ENCODE measurements at regions not wholly inside any gene's neighbourhood (a gene's known extent, or its start where the extent isn't known, plus 50 kb on each side); places are given as distances from the start of the nearest gene placed in this dataset.

GRCh38 chr4:162356181-162356580 is 192.4 kb upstream of the FSTL5 start:
- Mint-ChIP-seq H3K27me3 (no peaks in the 10 kb centered on the region), H3K4me3 (no peak overlapping the region), H3K36me3 (ENCODE audit: low read depth) (no peaks in the 10 kb centered on the region), H3K4me1 (no peaks in the 10 kb centered on the region), H3K27ac (no peak overlapping the region)
- H3K9me3 ChIP-seq (ENCODE audit: control insufficient read depth, low read length, poor library complexity, severe bottlenecking): no peaks in the 10 kb centered on the region
- DNase-seq (no peak), ATAC-seq (no peak)

GRCh38 chr4:162352580-162353107 is 188.8 kb upstream of the FSTL5 start:
- H3K27ac Mint-ChIP-seq: no peak overlapping the region
- H3K4me3 Mint-ChIP-seq: no peak overlapping the region
- ATAC-seq: no peak
- no peak for DNase-seq
- H3K4me1 Mint-ChIP-seq: no peaks in the 10 kb centered on the region
- H3K9me3 ChIP-seq (ENCODE audit: control insufficient read depth, low read length, poor library complexity, severe bottlenecking): no peaks in the 10 kb centered on the region
- no peaks in the 10 kb centered on the region for H3K36me3 Mint-ChIP-seq (ENCODE audit: low read depth)
- no peaks in the 10 kb centered on the region for H3K27me3 Mint-ChIP-seq

GRCh38 chr4:162350331-162350730 is 186.5 kb upstream of the FSTL5 start:
- ATAC-seq: no peak
- H3K9me3 ChIP-seq (ENCODE audit: control insufficient read depth, low read length, poor library complexity, severe bottlenecking): no peaks in the 10 kb centered on the region
- Mint-ChIP-seq H3K27me3 (no peaks in the 10 kb centered on the region), H3K4me3 (no peak overlapping the region), H3K27ac (no peak overlapping the region), H3K36me3 (ENCODE audit: low read depth) (no peaks in the 10 kb centered on the region), H3K4me1 (no peaks in the 10 kb centered on the region)
- DNase-seq: no peak

GRCh38 chr4:162349395-162349794 is 185.6 kb upstream of the FSTL5 start:
- ATAC-seq (no peak), DNase-seq (no peak)
- no peaks in the 10 kb centered on the region for H3K9me3 ChIP-seq (ENCODE audit: control insufficient read depth, low read length, poor library complexity, severe bottlenecking)
- H3K4me3 Mint-ChIP-seq: no peak overlapping the region
- no peaks in the 10 kb centered on the region for H3K36me3 Mint-ChIP-seq (ENCODE audit: low read depth)
- H3K27ac Mint-ChIP-seq: no peak overlapping the region
- no peaks in the 10 kb centered on the region for H3K27me3 Mint-ChIP-seq
- H3K4me1 Mint-ChIP-seq: no peaks in the 10 kb centered on the region

- H3K27me3 Mint-ChIP-seq: no peaks in the 10 kb centered on the region
- no peaks in the 10 kb centered on the region for H3K36me3 Mint-ChIP-seq (ENCODE audit: low read depth)
- no peaks in the 10 kb centered on the region for H3K9me3 ChIP-seq (ENCODE audit: control insufficient read depth, low read length, poor library complexity, severe bottlenecking)
- H3K27ac Mint-ChIP-seq: no peak overlapping the region
- H3K4me3 Mint-ChIP-seq: no peak overlapping the region
- no peaks in the 10 kb centered on the region for H3K4me1 Mint-ChIP-seq
- ATAC-seq (no peak), DNase-seq (no peak)
Observed at GRCh38 chr4:162347842-162348213, 184.0 kb upstream of the FSTL5 start.

- ATAC-seq (no peak), DNase-seq (no peak)
- Mint-ChIP-seq H3K27ac (no peak overlapping the region), H3K4me3 (no peak overlapping the region), H3K27me3 (no peaks in the 10 kb centered on the region), H3K36me3 (ENCODE audit: low read depth) (no peaks in the 10 kb centered on the region), H3K4me1 (no peaks in the 10 kb centered on the region)
- H3K9me3 ChIP-seq (ENCODE audit: control insufficient read depth, low read length, poor library complexity, severe bottlenecking): no peaks in the 10 kb centered on the region
Observed at GRCh38 chr4:162347156-162347841, 183.5 kb upstream of the FSTL5 start.

- no peaks in the 10 kb centered on the region for H3K9me3 ChIP-seq (ENCODE audit: control insufficient read depth, low read length, poor library complexity, severe bottlenecking)
Observed at GRCh38 chr4:162343967-162344366, 180.2 kb upstream of the FSTL5 start.

GRCh38 chr4:162341533-162341932 is 177.7 kb upstream of the FSTL5 start:
- no peak for DNase-seq
- no peaks in the 10 kb centered on the region for H3K4me1 Mint-ChIP-seq
- no peak overlapping the region for H3K27ac Mint-ChIP-seq
- no peaks in the 10 kb centered on the region for H3K27me3 Mint-ChIP-seq
- no peak overlapping the region for H3K4me3 Mint-ChIP-seq
- ATAC-seq: no peak
- H3K9me3 ChIP-seq (ENCODE audit: control insufficient read depth, low read length, poor library complexity, severe bottlenecking): no peaks in the 10 kb centered on the region
- no peaks in the 10 kb centered on the region for H3K36me3 Mint-ChIP-seq (ENCODE audit: low read depth)

More at GRCh38 chr4:162343967-162344366, 180.2 kb upstream of the FSTL5 start:
- ATAC-seq (no peak), DNase-seq (no peak)
- Mint-ChIP-seq H3K27me3 (no peaks in the 10 kb centered on the region), H3K4me3 (no peak overlapping the region), H3K4me1 (no peaks in the 10 kb centered on the region), H3K27ac (no peak overlapping the region), H3K36me3 (ENCODE audit: low read depth) (no peaks in the 10 kb centered on the region)

GRCh38 chr4:162323919-162324318 is 160.1 kb upstream of the FSTL5 start:
- H3K9me3 ChIP-seq (ENCODE audit: control insufficient read depth, low read length, poor library complexity, severe bottlenecking): no peaks in the 10 kb centered on the region
- no peak overlapping the region for H3K27ac Mint-ChIP-seq
- H3K4me1 Mint-ChIP-seq: no peaks in the 10 kb centered on the region
- H3K4me3 Mint-ChIP-seq: no peak overlapping the region
- no peaks in the 10 kb centered on the region for H3K27me3 Mint-ChIP-seq
- no peaks in the 10 kb centered on the region for H3K36me3 Mint-ChIP-seq (ENCODE audit: low read depth)
- ATAC-seq (no peak), DNase-seq (no peak)

GRCh38 chr4:162322054-162322453 is 158.3 kb upstream of the FSTL5 start:
- ATAC-seq (no peak), DNase-seq (no peak)
- H3K4me3 Mint-ChIP-seq: no peak overlapping the region
- H3K36me3 Mint-ChIP-seq (ENCODE audit: low read depth): no peaks in the 10 kb centered on the region
- H3K27me3 Mint-ChIP-seq: no peaks in the 10 kb centered on the region
- H3K4me1 Mint-ChIP-seq: no peaks in the 10 kb centered on the region
- H3K27ac Mint-ChIP-seq: no peak overlapping the region
- no peaks in the 10 kb centered on the region for H3K9me3 ChIP-seq (ENCODE audit: control insufficient read depth, low read length, poor library complexity, severe bottlenecking)

GRCh38 chr4:162285753-162286152 is 122.0 kb upstream of the FSTL5 start:
- Mint-ChIP-seq H3K27me3 (no peaks in the 10 kb centered on the region), H3K4me3 (no peak overlapping the region), H3K27ac (no peak overlapping the region), H3K4me1 (no peaks in the 10 kb centered on the region), H3K36me3 (ENCODE audit: low read depth) (no peaks in the 10 kb centered on the region)
- DNase-seq: no peak
- H3K9me3 ChIP-seq (ENCODE audit: control insufficient read depth, low read length, poor library complexity, severe bottlenecking): no peaks in the 10 kb centered on the region
- ATAC-seq: no peak

- no peaks in the 10 kb centered on the region for H3K4me1 Mint-ChIP-seq
- DNase-seq: no peak
- no peaks in the 10 kb centered on the region for H3K27me3 Mint-ChIP-seq
- H3K36me3 Mint-ChIP-seq (ENCODE audit: low read depth): no peaks in the 10 kb centered on the region
- H3K4me3 Mint-ChIP-seq: no peak overlapping the region
- no peak for ATAC-seq
- no peaks in the 10 kb centered on the region for H3K9me3 ChIP-seq (ENCODE audit: control insufficient read depth, low read length, poor library complexity, severe bottlenecking)
- no peak overlapping the region for H3K27ac Mint-ChIP-seq
Observed at GRCh38 chr4:162282684-162283083, 118.9 kb upstream of the FSTL5 start.

GRCh38 chr4:162274354-162274753 is 110.6 kb upstream of the FSTL5 start:
- DNase-seq (no peak), ATAC-seq (no peak)
- no peaks in the 10 kb centered on the region for H3K9me3 ChIP-seq (ENCODE audit: control insufficient read depth, low read length, poor library complexity, severe bottlenecking)
- Mint-ChIP-seq H3K27me3 (no peaks in the 10 kb centered on the region), H3K4me1 (no peaks in the 10 kb centered on the region), H3K36me3 (ENCODE audit: low read depth) (no peaks in the 10 kb centered on the region), H3K27ac (no peak overlapping the region), H3K4me3 (no peak overlapping the region)

GRCh38 chr4:162272215-162272614 is 108.4 kb upstream of the FSTL5 start:
- ATAC-seq (no peak), DNase-seq (no peak)
- Mint-ChIP-seq H3K36me3 (ENCODE audit: low read depth) (no peaks in the 10 kb centered on the region), H3K4me3 (no peak overlapping the region), H3K4me1 (no peaks in the 10 kb centered on the region), H3K27ac (no peak overlapping the region), H3K27me3 (no peaks in the 10 kb centered on the region)
- H3K9me3 ChIP-seq (ENCODE audit: control insufficient read depth, low read length, poor library complexity, severe bottlenecking): no peaks in the 10 kb centered on the region
